OCI-LY3 (cell line): ENCODE measurements at regions not wholly inside any gene's neighbourhood (a gene's known extent, or its start where the extent isn't known, plus 50 kb on each side); places are given as distances from the start of the nearest gene placed in this dataset.
"Not testable (repeated sequence)": the region's sequence is repeated elsewhere in the genome, so short reads cannot be mapped to it uniquely, and the experiment has no call there.

Source experiments
- H2AFZ ChIP-seq: fragments of 200-600, 300-600 bp; shearing (Covaris generic); 2 replicates; pipeline ENCODE4 v1.6.0; 2014; ENCODE audit warnings: antibody characterized with exemption, low read depth, low read length
- H3K27ac ChIP-seq: fragments of 200-600, 300-600 bp; sonication (generic); 2 replicates; pipeline ENCODE4 v1.5.1; 2014; ENCODE audit warnings: mild to moderate bottlenecking, low read length, moderate library complexity, mixed read lengths
- H3K27me3 ChIP-seq: fragments of 200-600, 300-600 bp; sonication (generic); 2 replicates; pipeline ENCODE4 v1.6.1; 2014; ENCODE audit warnings: low read depth, low read length, mixed read lengths
- H3K36me3 ChIP-seq: fragments of 200-600, 300-600 bp; sonication (generic); replicated peaks from 2 replicates; pipeline ENCODE3; 2014; ENCODE audit warnings: low read depth, low read length, mixed read lengths
- H3K4me1 ChIP-seq: fragments of 300-600, 200-600 bp; sonication (generic); 2 replicates; pipeline ENCODE4 v1.6.1; 2014; ENCODE audit warnings: low read length, mixed read lengths
- H3K4me2 ChIP-seq: fragments of 200-600, 300-600 bp; sonication (generic); 2 replicates; pipeline ENCODE4 v1.6.1; 2014; ENCODE audit warnings: low read length, mixed read lengths
- H3K4me3 ChIP-seq: fragments of 300-600, 200-600 bp; sonication (generic); 2 replicates; pipeline ENCODE4 v1.5.1; 2014; ENCODE audit warnings: antibody characterized with exemption, mild to moderate bottlenecking, low read length, moderate library complexity
- H3K79me2 ChIP-seq: fragments of 300-600, 200-600 bp; shearing (Covaris generic); 2 replicates; pipeline ENCODE4 v1.6.1; 2014; ENCODE audit warnings: mild to moderate bottlenecking, low read length, mixed read lengths
- H3K9ac ChIP-seq: fragments of 300-600, 200-600 bp; shearing (Covaris generic); 2 replicates; pipeline ENCODE4 v1.6.0; 2014; ENCODE audit warnings: mild to moderate bottlenecking, low read length, moderate library complexity
- H3K9me3 ChIP-seq: fragments of 200-600, 300-600 bp; shearing (Covaris generic); 2 replicates; pipeline ENCODE4 v1.6.1; 2014; ENCODE audit warnings: low read length, mixed read lengths; ENCODE audit not compliant: insufficient read depth
- H4K20me1 ChIP-seq: fragments of 200-600, 300-600 bp; sonication (generic); 2 replicates; pipeline ENCODE4 v1.6.1; 2016; ENCODE audit warnings: low read length, mixed read lengths; ENCODE audit not compliant: insufficient read depth
- CTCF ChIP-seq: fragments of 200-600, 300-600 bp; sonication (generic); IDR thresholded peaks from 2 replicates; pipeline ENCODE4 v1.5.1; 2014; ENCODE audit warnings: antibody characterized with exemption, low read length, low read depth
- EZH2phosphoT487 ChIP-seq: fragments of 200-600 bp; shearing (Covaris generic); IDR thresholded peaks from 2 replicates; pipeline ENCODE4 v1.6.1; 2018; ENCODE audit warnings: antibody characterized with exemption, mixed run types, low read depth

GRCh38 chr20:59102841-59103299 lies 60.3 kb upstream of the PRELID3B start:
- H4K20me1 ChIP-seq, result no peaks in the 10 kb centered on the region
- H3K4me3 ChIP-seq, result no peak overlapping the region
- H3K36me3 ChIP-seq, result no peaks in the 10 kb centered on the region
- no peak overlapping the region for H3K4me2 ChIP-seq
- H3K4me1 ChIP-seq, result no peaks in the 10 kb centered on the region
- no peak overlapping the region for H3K27ac ChIP-seq
- no peak overlapping the region for H3K9ac ChIP-seq
- TF ChIP-seq EZH2phosphoT487 (no peak), CTCF (no peak)
- H3K27me3 ChIP-seq, result peaks cover 78% of the 10 kb centered on the region
- no peaks in the 10 kb centered on the region for H3K9me3 ChIP-seq
- H3K79me2 ChIP-seq, result no peaks in the 10 kb centered on the region
- no peak overlapping the region for H2AFZ ChIP-seq

- TF ChIP-seq EZH2phosphoT487, result no peak
- TF ChIP-seq CTCF, result no peak
- no peak overlapping the region for H2AFZ ChIP-seq
- no peak overlapping the region for H3K4me2 ChIP-seq
- H3K27me3 ChIP-seq, result peaks cover 80% of the 10 kb centered on the region
- no peak overlapping the region for H3K27ac ChIP-seq
- no peaks in the 10 kb centered on the region for H3K9me3 ChIP-seq
- no peaks in the 10 kb centered on the region for H3K36me3 ChIP-seq
- H4K20me1 ChIP-seq, result no peaks in the 10 kb centered on the region
- no peak overlapping the region for H3K9ac ChIP-seq
- no peaks in the 10 kb centered on the region for H3K79me2 ChIP-seq
- no peak overlapping the region for H3K4me3 ChIP-seq
- no peaks in the 10 kb centered on the region for H3K4me1 ChIP-seq
Measured at GRCh38 chr20:59101961-59102360, 59.4 kb upstream of the PRELID3B start.

GRCh38 chr20:59099864-59100263 lies 57.3 kb upstream of the PRELID3B start:
- not testable (repeated sequence) for H2AFZ ChIP-seq, H3K4me2 ChIP-seq, H3K9me3 ChIP-seq, H4K20me1 ChIP-seq, H3K4me3 ChIP-seq, H3K27ac ChIP-seq, H3K36me3 ChIP-seq, H3K4me1 ChIP-seq, H3K9ac ChIP-seq, H3K79me2 ChIP-seq
- H3K27me3 ChIP-seq, result peaks cover 73% of the 10 kb centered on the region

- H3K27me3 ChIP-seq, result peaks cover 67% of the 10 kb centered on the region
- H3K9me3 ChIP-seq, result no peaks in the 10 kb centered on the region
- no peak overlapping the region for H3K9ac ChIP-seq
- no peaks in the 10 kb centered on the region for H3K4me1 ChIP-seq
- H3K36me3 ChIP-seq, result no peaks in the 10 kb centered on the region
- H3K4me3 ChIP-seq, result no peak overlapping the region
- no peaks in the 10 kb centered on the region for H4K20me1 ChIP-seq
- H3K27ac ChIP-seq, result no peak overlapping the region
- TF ChIP-seq EZH2phosphoT487, result no peak
- TF ChIP-seq CTCF, result no peak
- no peak overlapping the region for H2AFZ ChIP-seq
- no peaks in the 10 kb centered on the region for H3K79me2 ChIP-seq
- H3K4me2 ChIP-seq, result no peak overlapping the region
Measured at GRCh38 chr20:59095140-59095539, 52.6 kb upstream of the PRELID3B start.

GRCh38 chr20:59094576-59094975 lies 52.0 kb upstream of the PRELID3B start:
- Histone ChIP-seq H3K27me3 (peaks cover 67% of the 10 kb centered on the region), H3K27ac (no peak overlapping the region), H3K4me2 (no peak overlapping the region), H3K4me3 (no peak overlapping the region), H3K36me3 (no peaks in the 10 kb centered on the region), H3K4me1 (no peaks in the 10 kb centered on the region), H4K20me1 (no peaks in the 10 kb centered on the region), H3K9me3 (no peaks in the 10 kb centered on the region), H3K79me2 (no peaks in the 10 kb centered on the region), H2AFZ (no peak overlapping the region), H3K9ac (no peak overlapping the region)
- TF ChIP-seq EZH2phosphoT487, result no peak
- TF ChIP-seq CTCF, result no peak
